ENCODE measurements at regions not wholly inside any gene's neighbourhood (a gene's known extent, or its start where the extent isn't known, plus 50 kb on each side); places are given as distances from the start of the nearest gene placed in this dataset.
A peak's percentile ranks its signal among the peaks of the same experiment; 100 is the strongest.

DNA sequence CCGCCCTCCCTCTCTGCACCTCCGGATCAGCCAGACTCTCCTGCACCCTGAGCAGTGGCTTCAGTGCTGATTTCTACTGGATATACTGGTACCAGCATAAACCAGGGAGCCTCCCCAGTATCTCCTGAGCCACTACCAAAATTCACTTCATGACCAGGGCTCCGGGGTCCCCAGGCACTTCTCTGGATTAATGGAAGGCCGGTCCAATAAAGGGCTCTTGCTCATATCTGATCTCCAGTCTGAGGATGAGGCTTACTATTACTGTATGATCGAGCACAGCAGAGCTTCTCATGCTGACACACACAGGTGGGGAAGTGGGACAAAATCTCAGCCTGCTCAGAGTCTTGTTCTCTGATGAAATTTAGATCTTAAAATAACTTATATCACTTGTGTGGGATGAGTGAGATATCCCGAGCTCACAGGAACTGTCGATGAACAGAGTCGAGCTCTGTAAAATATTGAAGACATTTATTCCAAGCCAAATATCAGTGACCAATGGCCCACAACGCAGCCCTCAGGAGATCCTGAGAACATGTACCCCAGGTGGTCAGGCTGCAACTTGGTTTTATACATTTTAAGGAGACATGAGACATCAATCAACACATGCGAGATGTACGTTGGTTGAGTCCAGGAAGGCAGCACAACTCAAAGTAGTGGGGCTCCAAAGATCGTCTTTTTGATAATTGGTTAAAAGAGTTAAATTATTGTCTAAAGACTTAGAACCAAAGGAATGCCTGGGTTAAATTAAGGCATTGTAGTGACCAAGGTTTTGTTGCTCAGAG, 93.0 kb upstream of the TOP3B start:
- DNase-seq (ENCODE audit: low spot score) = no peak

- DNase-seq (ENCODE audit: low spot score) = no peak
Observed at GRCh38 chr22:22074634-22075381, 92.2 kb upstream of the TOP3B start.

DNA sequence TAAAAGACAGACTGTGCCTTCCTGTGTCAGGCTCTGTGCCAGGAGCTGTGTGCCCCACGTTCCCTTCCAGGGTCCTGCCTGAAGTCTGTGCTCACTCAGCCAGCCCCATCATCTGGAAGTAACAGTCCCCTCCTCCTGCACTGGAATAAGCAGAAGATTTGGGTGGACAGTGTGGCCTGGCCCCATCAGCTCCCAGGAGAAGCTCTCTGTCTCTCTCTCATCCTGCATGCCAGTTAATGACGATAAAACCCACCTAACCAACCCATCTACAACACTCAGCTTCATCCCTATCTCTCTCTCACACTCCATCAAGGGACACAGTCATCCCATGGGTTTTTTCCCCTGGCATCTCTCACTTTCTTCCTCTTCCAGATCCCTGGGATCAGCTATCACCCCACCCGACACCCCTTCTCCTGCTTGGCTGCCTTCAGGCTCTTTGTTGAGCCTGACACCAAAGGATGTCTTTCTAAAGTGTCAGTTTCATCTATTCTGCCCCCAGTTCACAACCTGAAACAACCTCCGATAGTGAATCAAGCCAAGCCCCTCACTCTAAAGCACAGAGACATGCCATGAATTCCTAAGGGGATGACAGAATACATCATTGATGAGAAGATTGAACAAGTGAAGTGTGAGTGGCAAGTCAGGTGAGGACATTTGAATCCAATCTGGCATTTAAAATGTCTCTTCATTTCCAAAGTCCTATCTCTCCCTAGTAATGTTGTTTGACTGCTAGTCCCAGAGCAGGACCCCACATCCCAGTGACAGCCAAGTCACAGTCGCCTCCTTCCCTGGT, 91.4 kb upstream of the TOP3B start:
- no peak for DNase-seq (ENCODE audit: low spot score)

DNA sequence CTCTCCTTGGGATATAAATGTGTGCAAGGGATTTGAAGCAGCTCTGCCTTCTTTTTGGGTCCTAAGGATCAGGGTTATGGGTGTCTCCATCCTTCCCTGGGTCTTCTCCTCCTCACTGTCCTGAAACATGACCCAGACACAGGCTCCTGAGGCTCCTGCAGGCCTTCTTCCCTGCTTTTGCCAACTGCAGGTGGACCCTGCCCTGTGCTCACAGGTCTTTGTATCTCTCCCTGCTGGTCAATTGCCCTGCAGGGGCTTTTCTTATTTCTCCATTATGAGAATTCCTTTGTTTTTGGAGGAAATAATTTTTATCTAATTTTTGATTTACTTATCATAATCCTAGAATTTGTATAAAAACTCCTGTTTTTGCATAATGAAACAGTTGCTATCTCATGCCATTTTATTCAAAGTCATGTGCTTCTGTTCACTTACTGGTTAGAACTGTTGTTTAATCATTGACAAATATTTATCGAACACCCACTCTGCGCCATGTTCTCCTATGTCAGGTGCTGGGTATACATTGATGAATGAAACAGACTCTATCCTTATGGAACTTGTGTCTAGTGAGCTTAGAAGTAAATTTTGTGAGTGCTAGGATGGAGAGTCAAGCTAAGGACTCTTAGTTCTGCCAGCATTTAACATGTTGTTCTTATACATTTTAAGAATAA, 89.7 kb upstream of the TOP3B start:
- no peak for DNase-seq (ENCODE audit: low spot score)

GRCh38 chr22:22071455-22071854, 88.9 kb upstream of the TOP3B start:
- no peak for DNase-seq (ENCODE audit: low spot score)

DNA sequence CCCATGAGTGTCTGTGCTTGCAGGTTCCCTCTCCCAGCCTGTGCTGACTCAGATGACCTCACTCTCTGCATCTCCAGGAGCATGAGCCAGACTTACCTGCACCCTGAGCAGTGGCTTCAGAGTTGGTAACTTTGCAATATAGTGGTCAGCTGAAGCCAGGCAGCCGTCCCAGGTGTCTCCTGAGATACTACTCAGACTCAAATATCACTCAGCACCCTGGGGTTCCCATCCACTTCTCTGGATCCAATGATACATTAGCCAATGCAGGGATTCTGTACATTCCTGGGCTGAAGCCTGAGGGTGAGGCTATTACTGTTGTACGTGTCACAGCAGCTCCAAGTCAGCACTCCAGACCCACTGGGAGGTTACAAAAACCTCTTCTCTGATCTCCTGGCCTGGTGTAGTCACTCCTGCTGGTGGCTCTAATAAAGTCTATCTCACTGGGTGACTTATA, 87.8 kb upstream of the TOP3B start:
- DNase-seq (ENCODE audit: low spot score) = no peak

DNA sequence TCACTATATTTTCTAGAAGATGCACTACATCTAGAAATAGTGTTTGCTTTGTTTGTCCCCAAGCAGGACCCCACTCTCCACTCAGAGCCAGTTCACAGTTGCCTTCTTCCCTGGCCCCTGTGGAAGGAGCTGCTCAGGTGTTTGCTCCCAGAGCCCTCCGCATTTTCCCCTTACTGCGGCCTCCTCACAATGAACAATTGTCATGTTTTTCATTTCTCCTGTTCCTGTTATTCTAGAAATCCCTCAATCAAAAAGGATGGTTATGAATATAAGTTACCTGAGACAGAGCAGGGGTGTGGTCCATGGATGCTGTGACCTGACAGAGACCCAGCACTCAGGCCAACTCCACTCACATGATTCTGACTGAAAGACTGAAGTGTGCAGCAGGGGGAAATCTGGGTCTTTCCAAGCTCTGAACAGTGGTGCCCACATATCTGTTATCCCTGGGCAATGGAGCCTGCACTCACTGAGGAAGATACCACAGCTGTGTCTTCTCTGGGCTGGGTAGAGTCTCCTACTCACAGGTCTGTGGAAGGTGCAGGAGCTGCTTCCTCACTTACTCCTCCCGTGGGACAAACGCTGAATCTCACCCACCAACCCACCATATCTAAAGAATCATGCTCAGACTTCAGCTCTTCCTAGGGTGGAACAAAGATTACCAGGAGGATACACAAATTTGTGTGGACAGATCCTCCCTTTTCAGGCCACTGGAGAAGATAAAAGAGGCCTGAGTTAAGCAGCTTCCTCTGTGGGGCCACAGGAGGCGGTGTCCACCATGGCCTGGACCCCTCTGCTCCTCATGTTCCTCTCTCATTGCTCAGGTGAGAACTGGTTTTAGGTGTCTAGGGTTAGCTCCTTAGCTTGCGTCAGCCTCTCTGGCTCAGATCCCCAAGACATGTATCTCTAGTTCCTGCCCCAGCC, 87.1 kb upstream of the TOP3B start:
- no peak for DNase-seq (ENCODE audit: low spot score)

DNA sequence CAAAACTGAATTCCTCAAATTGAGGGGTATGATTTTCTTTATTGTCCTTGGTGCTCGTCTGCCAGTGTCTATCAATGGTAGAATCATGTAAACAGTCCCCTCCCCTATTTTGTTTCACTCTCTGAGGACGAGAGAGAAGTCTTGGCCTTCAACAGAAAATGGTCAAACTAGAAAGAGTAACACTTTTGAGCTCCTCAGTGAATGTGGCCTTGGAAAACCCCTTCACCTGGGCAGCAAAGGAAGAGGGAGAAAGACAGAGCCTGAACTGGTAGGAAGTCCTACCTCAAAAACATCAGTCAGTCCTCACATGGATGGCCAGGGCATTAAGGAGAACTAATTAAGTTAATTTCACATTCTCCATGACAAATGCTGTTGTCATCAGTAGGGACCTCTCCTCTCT, 86.1 kb upstream of the TOP3B start:
- no peak for DNase-seq (ENCODE audit: low spot score)

GRCh38 chr22:22068025-22068424, 85.4 kb upstream of the TOP3B start:
- no peak for DNase-seq (ENCODE audit: low spot score)

DNA sequence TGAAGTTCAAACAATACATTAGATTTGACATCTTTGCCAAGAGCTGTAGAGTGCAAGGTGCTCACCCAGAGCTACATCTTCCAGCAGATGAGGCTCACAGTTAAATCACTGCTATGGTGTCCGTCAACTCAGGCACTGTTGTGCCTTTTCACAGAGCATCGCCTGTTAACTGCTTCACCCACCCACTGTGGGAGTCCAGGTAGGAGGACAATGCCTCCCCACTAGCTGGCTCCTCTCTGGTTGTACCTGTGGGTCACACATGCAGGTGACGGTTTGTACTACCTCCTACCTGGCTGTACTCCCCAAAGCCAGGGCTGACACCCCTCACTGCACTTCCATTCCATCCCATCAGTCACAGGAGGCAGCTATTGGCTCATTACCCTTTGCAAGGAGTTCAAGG, 84.6 kb upstream of the TOP3B start:
- no peak for DNase-seq (ENCODE audit: low spot score)

DNA sequence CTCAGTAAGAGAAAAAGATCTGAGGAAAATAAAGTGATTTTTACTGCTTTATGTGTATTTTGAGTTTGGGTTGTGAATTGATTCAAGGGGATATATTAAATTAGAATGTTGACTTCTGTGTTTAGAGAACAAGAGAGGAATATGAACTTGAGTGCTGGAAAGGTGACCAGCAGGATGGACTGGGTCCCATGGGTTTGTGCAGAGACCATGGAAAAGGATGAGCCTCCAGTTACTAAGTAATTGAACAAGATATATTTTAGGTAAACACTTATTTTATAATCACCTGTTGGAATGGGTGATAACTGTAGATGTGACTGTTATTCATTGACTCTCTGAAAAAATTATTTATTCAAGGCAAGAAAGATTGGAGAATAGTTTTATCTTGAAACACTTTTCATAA, 82.0 kb upstream of the TOP3B start:
- no peak for DNase-seq (ENCODE audit: low spot score)

DNA sequence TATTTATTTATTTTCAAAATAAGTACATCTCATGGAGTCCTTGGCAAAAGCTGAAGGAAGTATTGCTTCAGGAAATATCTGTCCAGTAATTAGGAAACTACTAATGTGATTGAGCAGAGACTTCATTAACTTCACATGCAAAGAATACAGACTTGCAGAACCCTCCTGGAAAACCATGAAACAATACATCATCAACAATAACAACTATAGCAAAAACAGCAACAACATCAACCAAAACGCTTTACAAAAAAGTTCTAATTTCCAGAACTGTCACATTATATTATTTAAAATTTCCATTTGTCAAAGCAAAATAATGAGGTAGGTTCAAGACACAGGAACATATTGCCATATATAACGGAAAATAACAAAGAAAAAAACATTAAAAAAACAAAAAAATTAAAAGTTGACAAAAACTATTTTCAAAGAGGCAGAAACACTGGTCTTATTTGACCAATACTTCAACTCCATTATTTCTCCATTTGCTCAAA, 79.8 kb upstream of the TOP3B start:
- DNase-seq (ENCODE audit: low spot score) = no peak

DNA sequence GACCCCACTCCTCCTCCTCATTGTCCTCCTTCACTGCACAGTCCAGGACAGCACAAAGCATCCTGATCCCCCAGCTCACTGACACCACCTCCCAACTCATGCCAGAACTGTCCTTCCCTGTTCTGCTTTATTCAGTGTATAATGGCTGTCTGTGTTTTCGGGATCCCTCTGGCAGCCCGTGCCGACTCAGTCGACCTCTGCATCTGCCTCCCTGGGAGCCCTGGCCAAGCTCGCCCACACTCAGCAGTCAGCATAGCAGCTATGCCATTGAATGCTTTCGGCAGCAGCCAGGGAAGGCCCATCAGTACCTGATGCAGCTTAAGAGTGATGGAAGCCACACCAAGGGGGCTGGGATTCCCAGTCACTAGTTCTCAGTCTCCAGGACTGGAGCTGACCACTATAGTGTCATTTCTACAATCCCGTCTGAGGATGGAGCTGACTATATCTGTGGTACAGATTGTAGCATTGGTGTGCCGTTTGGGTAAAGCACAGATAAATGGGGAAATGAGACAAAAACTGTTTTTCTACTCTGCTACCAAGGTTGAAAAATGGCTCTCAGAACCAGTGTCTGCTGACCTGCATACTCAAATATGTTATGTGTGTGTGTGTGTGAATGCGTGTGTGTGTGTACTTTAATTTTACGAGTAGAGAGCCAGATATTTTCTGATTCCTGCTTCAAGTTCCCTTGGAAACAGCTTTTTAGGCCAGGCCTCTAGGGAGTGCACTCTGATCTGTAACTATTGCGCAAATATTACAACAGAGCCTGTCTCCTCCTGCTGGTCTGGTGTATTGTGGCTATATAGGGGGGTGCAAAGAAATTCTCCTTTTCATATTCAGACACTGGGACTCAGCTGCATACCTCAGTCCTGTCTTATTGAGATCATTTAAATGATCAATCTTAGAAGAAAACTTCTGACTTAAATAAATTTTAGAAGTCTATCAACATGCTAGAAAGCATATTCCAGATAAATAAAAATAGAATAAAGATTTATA, 78.8 kb upstream of the TOP3B start:
- peak; percentile 46 for DNase-seq (ENCODE audit: low spot score)

GRCh38 chr22:22060200-22061084, 77.9 kb upstream of the TOP3B start:
- DNase-seq (ENCODE audit: low spot score) = peak; percentile 24

GRCh38 chr22:22059291-22060002, 76.9 kb upstream of the TOP3B start:
- no peak for DNase-seq (ENCODE audit: low spot score)

DNA sequence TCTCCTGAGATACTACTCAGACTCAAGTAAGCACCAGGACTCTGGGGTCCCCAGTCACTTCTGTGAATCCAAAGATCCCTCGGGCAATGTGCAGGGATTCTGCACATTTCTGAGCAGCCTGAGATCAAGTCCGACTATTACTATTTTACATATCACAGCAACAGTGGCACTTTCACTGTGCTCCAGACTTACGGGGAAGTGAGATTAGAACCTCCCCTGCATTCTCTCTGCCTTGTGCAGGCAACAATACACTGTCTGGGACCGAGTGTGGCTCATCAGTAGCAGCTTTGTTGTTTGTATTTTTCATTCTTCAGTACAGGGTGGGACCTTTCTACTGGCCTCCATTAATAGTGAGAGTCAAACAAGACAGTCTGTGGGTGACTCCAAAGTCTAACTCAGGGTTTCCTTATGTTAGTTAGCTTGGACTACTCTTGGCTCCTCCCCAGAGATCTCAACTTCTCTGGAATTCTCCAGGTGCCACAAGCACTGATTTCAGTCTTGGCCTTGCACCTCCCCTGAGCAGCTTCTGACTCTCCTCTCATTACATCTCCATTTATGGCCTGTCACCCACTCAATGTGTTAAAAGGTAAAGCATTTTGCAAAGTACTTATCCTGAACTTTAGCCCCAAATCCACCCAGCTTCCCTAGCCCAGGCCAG, 76.2 kb upstream of the TOP3B start:
- no peak for DNase-seq (ENCODE audit: low spot score)

DNA sequence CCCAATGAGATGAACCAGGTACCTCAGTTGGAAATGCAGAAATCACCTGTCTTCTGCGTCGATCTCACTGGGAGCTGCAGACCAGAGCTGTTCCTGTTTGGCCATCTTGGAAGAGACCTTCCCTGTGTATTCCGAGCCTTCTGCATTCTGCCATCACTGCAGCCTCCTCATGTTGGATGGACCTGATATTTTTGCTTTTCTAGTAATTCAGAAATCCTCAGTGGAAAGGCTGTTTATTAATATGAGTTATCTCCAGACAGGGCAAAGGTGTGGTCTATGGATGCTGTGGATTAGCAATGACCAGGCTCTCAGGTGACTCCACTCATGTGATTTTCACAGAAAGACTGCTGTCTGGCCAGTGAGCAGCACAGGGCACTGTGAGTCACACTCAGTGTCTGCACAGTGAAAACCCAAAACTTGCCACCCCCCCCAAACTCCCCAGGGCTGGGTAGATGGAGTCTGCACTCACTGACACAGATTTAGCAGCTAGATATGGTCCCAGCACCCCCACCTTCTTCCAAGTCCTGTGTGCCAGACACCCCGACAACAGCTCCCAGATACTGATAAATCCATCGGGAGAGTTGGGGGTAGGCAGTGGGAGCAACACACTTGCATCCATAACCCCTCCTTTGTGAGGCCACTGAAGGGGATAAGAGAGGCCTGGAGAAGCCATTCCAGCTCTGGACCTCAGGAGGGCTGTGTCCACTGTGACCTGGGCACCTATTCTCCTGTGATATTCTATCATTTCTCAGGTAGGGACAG, 75.2 kb upstream of the TOP3B start:
- DNase-seq (ENCODE audit: low spot score) = no peak
